ENCODE measurements at regions not wholly inside any gene's neighbourhood (a gene's known extent, or its start where the extent isn't known, plus 50 kb on each side); places are given as distances from the start of the nearest gene placed in this dataset.

DNA sequence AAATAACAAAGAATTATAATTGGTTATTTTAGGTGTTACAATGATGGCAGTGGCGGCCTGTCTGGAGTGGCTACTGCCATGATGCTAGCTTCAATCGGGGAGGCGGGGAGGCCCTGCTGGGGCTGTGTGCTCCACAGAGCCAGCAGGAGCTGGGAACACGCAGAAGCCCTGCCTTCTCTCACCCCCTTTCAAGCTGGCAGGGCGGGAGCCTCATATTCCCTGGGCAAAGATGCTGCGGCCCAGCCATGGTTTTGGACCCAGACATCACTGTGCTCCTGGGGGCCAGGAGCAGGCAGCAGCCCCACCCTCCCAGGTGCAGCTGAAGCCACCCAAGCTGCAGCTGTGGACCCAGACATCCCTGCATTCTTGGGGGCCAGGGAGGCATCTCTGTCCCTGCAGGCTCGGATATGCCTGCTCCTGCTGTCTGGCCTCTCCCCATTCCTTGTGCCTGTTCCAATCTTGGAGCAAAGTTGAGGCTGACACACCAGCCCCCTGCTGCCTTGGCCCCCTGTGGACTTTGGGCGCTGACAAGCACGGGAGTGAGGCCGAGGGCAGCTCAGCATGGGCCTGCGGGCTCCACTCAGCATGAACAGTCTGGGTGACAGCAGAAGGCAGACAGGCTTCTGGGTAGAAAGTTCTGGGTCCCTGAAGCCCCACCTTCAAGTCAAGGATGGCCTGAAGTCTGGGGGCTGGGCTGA is 263.1 kb upstream of the HTR2A start:
- TF ChIP-seq YY1 (IDR thresholded peaks at IDR 0.05), result no peak
- no peak for TF ChIP-seq HNF4G (IDR thresholded peaks at IDR 0.05)
- TF ChIP-seq FOXA2 (IDR thresholded peaks at IDR 0.05), result no peak
- no peak for TF ChIP-seq NR2F2 (IDR thresholded peaks at IDR 0.05)
- TF ChIP-seq RXRA (IDR thresholded peaks at IDR 0.05), result no peak
- no peak for TF ChIP-seq SP1 (IDR thresholded peaks at IDR 0.05)
- TF ChIP-seq FOXA1 (IDR thresholded peaks at IDR 0.05), result no peak
- no peak for TF ChIP-seq RAD21 (IDR thresholded peaks at IDR 0.05)
- Histone ChIP-seq H3K9ac (ENCODE audit: low read depth in 1 of 2, low read length in 2 of 2) (no peak overlapping the region), H3K4me3 (ENCODE audit: low read depth in 1 of 3, low read length in 3 of 3) (no peak overlapping the region), H3K27ac (ENCODE audit: low read depth in 1 of 2, low read length in 2 of 2) (no peak overlapping the region), H3K36me3 (ENCODE audit: control insufficient read depth in 4 of 4, insufficient read depth in 3 of 4, low read depth in 1 of 4, low read length in 3 of 4) (no peaks in the 10 kb centered on the region), H3K4me1 (ENCODE audit: control insufficient read depth in 4 of 4, insufficient read depth in 4 of 4, low read length in 3 of 4) (peaks cover 0 to 2% (median 0%) of the 10 kb centered on the region in 4 donors), H3K9me3 (ENCODE audit: control insufficient read depth in 4 of 4, low read length in 3 of 4) (no peaks in the 10 kb centered on the region), H3K27me3 (ENCODE audit: control insufficient read depth in 4 of 4, insufficient read depth in 4 of 4, low read length in 3 of 4) (no peaks in the 10 kb centered on the region)
- WGBS, result 92% methylated on average over 11 of the region's 11 CpGs
- DNase-seq (ENCODE audit: low spot score), result no peak

GRCh38 chr13:47158593-47158992 is 261.7 kb upstream of the HTR2A start:
- Histone ChIP-seq H3K27ac (ENCODE audit: low read depth in 1 of 2, low read length in 2 of 2) (no peak overlapping the region), H3K27me3 (ENCODE audit: control insufficient read depth in 4 of 4, insufficient read depth in 4 of 4, low read length in 3 of 4) (no peaks in the 10 kb centered on the region), H3K9me3 (ENCODE audit: control insufficient read depth in 4 of 4, low read length in 3 of 4) (no peaks in the 10 kb centered on the region), H3K4me3 (ENCODE audit: low read depth in 1 of 3, low read length in 3 of 3) (no peak overlapping the region), H3K4me1 (ENCODE audit: control insufficient read depth in 4 of 4, insufficient read depth in 4 of 4, low read length in 3 of 4) (peaks cover 0 to 2% (median 0%) of the 10 kb centered on the region in 4 donors), H3K36me3 (ENCODE audit: control insufficient read depth in 4 of 4, insufficient read depth in 3 of 4, low read depth in 1 of 4, low read length in 3 of 4) (no peaks in the 10 kb centered on the region), H3K9ac (ENCODE audit: low read depth in 1 of 2, low read length in 2 of 2) (no peak overlapping the region)
- no peak for DNase-seq (ENCODE audit: low spot score)
- 80% methylated on average over 2 of the region's 2 CpGs for WGBS
- no peak for TF ChIP-seq NR2F2 (IDR thresholded peaks at IDR 0.05)
- TF ChIP-seq ZBTB33 (IDR thresholded peaks at IDR 0.05), result no peak
- no peak for TF ChIP-seq YY1 (IDR thresholded peaks at IDR 0.05)
- TF ChIP-seq ATF3 (IDR thresholded peaks at IDR 0.05), result no peak
- no peak for TF ChIP-seq HNF4A (conservative IDR thresholded peaks at IDR 0.05)
- TF ChIP-seq EGR1 (IDR thresholded peaks at IDR 0.05; ENCODE audit: low read depth in 2 of 2), result no peak
- no peak for TF ChIP-seq HNF4G (IDR thresholded peaks at IDR 0.05)
- TF ChIP-seq REST (IDR thresholded peaks at IDR 0.05), result no peak
- TF ChIP-seq GABPA (IDR thresholded peaks at IDR 0.05 in 1 of 2, conservative IDR thresholded peaks at IDR 0.05 in 1 of 2), result no peak
- TF ChIP-seq FOXA1 (IDR thresholded peaks at IDR 0.05), result no peak
- no peak for TF ChIP-seq CTCF (IDR thresholded peaks at IDR 0.05; ENCODE audit: low read depth, low read length, missing input control)
- no peak for TF ChIP-seq RAD21 (IDR thresholded peaks at IDR 0.05)
- TF ChIP-seq SP1 (IDR thresholded peaks at IDR 0.05), result no peak
